ENCODE measurements at regions not wholly inside any gene's neighbourhood (a gene's known extent, or its start where the extent isn't known, plus 50 kb on each side); places are given as distances from the start of the nearest gene placed in this dataset.

GRCh38 chr1:207234690-207235089 lies 86.8 kb upstream of the CD55 start:
- no peak overlapping the region for H3K27ac ChIP-seq
- TF ChIP-seq ZFX (IDR thresholded peaks at IDR 0.05) (no peak), CTCF (conservative IDR thresholded peaks at IDR 0.05) (no peak)

GRCh38 chr1:207239874-207240273 lies 81.6 kb upstream of the CD55 start:
- H3K27ac ChIP-seq = no peak overlapping the region
- no peak for TF ChIP-seq CTCF (conservative IDR thresholded peaks at IDR 0.05)
- TF ChIP-seq ZFX (IDR thresholded peaks at IDR 0.05) = no peak

- no peak overlapping the region for H3K27ac ChIP-seq
- TF ChIP-seq CTCF (conservative IDR thresholded peaks at IDR 0.05) (no peak), ZFX (IDR thresholded peaks at IDR 0.05) (no peak)
Observed at GRCh38 chr1:207240325-207241101, 81.0 kb upstream of the CD55 start.

GRCh38 chr1:207241164-207241934 lies 80.1 kb upstream of the CD55 start:
- no peak for TF ChIP-seq ZFX (IDR thresholded peaks at IDR 0.05)
- no peak for TF ChIP-seq CTCF (conservative IDR thresholded peaks at IDR 0.05)
- H3K27ac ChIP-seq = no peak overlapping the region

- no peak overlapping the region for H3K27ac ChIP-seq
- TF ChIP-seq ZFX (IDR thresholded peaks at IDR 0.05) = no peak
- TF ChIP-seq CTCF (conservative IDR thresholded peaks at IDR 0.05) = no peak
Observed at GRCh38 chr1:207243442-207244408, 77.8 kb upstream of the CD55 start.

- H3K27ac ChIP-seq = no peak overlapping the region
- no peak for TF ChIP-seq CTCF (conservative IDR thresholded peaks at IDR 0.05)
- TF ChIP-seq ZFX (IDR thresholded peaks at IDR 0.05) = no peak
Observed at GRCh38 chr1:207244409-207244801, 77.1 kb upstream of the CD55 start.
